Activated naive CD4-positive, alpha-beta T cell treated with anti-CD3 and anti-CD28 coated beads, Interleukin-2, amount 10 ng/mL, durations not matched to agents 7 days and 5 days (primary cell): ENCODE measurements at regions not wholly inside any gene's neighbourhood (a gene's known extent, or its start where the extent isn't known, plus 50 kb on each side); places are given as distances from the start of the nearest gene placed in this dataset.
"Not testable (repeated sequence)": the region's sequence is repeated elsewhere in the genome, so short reads cannot be mapped to it uniquely, and the experiment has no call there.

ENCODE experiments used
- CTCF ChIA-PET: fragments of 350-600 bp; sonication (Branson Sonifier 250); formaldehyde crosslinking; loops from one replicate; lab custom pipeline; 2021; ENCODE audit warnings: antibody characterized with exemption; lab: Charles Lee
- DNase-seq: peaks from one replicate; pipeline ENCODE4 v3.0.0-alpha.2; 2020
- H3K27ac Mint-ChIP-seq: one replicate; pipeline ENCODE4 v1.8.0; 2021; ENCODE audit warnings: mild to moderate bottlenecking, moderate library complexity, mixed read lengths
- H3K27me3 Mint-ChIP-seq: one replicate; pipeline ENCODE4 v1.8.0; 2021; ENCODE audit warnings: mild to moderate bottlenecking, mixed read lengths
- H3K36me3 Mint-ChIP-seq: one replicate; pipeline ENCODE4 v1.8.0; 2021; ENCODE audit warnings: mixed read lengths
- H3K4me1 Mint-ChIP-seq: one replicate; pipeline ENCODE4 v1.8.0; 2021; ENCODE audit warnings: mixed read lengths
- H3K4me3 Mint-ChIP-seq: one replicate; pipeline ENCODE4 v1.8.0; 2021; ENCODE audit warnings: mild to moderate bottlenecking, moderate library complexity, mixed read lengths
- H3K9me3 Mint-ChIP-seq: one replicate; pipeline ENCODE4 v1.8.0; 2021; ENCODE audit warnings: mixed read lengths

GRCh38 chr6:48535582-48536009, 424.6 kb upstream of the PTCHD4 start:
- CTCF ChIA-PET = no interaction called here
- Mint-ChIP-seq H3K4me1 (no peaks in the 10 kb centered on the region), H3K27ac (no peak overlapping the region), H3K36me3 (no peaks in the 10 kb centered on the region), H3K27me3 (no peaks in the 10 kb centered on the region), H3K9me3 (no peaks in the 10 kb centered on the region), H3K4me3 (no peak overlapping the region)
- DNase-seq = no peak

GRCh38 chr6:48530978-48531377, 420.0 kb upstream of the PTCHD4 start:
- CTCF ChIA-PET, H3K36me3 Mint-ChIP-seq, DNase-seq, H3K4me3 Mint-ChIP-seq, H3K27ac Mint-ChIP-seq, H3K27me3 Mint-ChIP-seq, H3K4me1 Mint-ChIP-seq, H3K9me3 Mint-ChIP-seq: not testable (repeated sequence)

DNA sequence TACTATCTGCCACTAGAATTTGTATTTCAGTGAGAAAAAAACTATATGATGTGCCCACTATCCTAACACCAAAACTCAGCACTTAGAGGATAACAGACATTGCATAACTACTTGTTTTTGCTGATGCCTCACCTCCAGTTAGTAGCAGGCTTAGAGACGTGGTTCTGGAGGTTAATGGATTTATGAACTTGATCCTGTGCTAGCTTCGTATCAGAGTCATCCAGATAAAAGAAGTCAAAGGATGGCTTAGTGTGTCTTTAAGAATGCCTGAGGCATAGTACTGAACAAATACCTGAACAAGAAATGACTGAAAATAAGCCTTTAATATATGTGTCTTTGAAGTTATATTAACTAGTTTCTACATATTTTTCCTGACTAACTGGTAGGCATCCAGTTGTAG, 414.9 kb upstream of the PTCHD4 start:
- no peak overlapping the region for H3K4me3 Mint-ChIP-seq
- H3K36me3 Mint-ChIP-seq = no peaks in the 10 kb centered on the region
- CTCF ChIA-PET = no interaction called here
- no peaks in the 10 kb centered on the region for H3K9me3 Mint-ChIP-seq
- DNase-seq = no peak
- H3K4me1 Mint-ChIP-seq = no peaks in the 10 kb centered on the region
- H3K27ac Mint-ChIP-seq = no peak overlapping the region
- H3K27me3 Mint-ChIP-seq = no peaks in the 10 kb centered on the region

DNA sequence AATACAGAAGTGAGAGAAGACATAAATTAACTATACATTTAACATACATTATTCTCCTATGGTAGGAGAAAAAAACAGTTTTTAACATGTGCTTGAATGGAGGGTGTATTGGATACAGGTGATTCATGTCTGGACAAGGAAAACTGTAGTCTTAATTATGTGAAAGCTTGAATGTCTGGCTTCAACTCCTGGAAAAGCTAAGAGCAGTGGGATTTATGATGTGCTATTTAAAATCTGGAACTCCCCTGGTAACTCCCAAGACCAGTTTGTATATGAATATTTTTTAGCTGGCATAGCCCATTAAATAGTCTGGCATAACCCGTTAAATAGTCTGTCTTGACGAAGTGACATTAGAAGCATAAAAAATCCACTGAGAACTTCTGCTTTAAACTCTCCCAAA, 410.0 kb upstream of the PTCHD4 start:
- Mint-ChIP-seq H3K4me3 (no peak overlapping the region), H3K9me3 (peaks cover 2% of the 10 kb centered on the region), H3K27ac (no peak overlapping the region), H3K36me3 (no peaks in the 10 kb centered on the region), H3K27me3 (no peaks in the 10 kb centered on the region), H3K4me1 (no peaks in the 10 kb centered on the region)
- no peak for DNase-seq
- CTCF ChIA-PET = no interaction called here

GRCh38 chr6:48512390-48512789, 401.4 kb upstream of the PTCHD4 start:
- Mint-ChIP-seq H3K27me3 (no peaks in the 10 kb centered on the region), H3K36me3 (no peaks in the 10 kb centered on the region), H3K4me3 (no peak overlapping the region), H3K9me3 (peaks cover 4% of the 10 kb centered on the region), H3K4me1 (no peaks in the 10 kb centered on the region), H3K27ac (no peak overlapping the region)
- DNase-seq = no peak
- CTCF ChIA-PET = no interaction called here

DNA sequence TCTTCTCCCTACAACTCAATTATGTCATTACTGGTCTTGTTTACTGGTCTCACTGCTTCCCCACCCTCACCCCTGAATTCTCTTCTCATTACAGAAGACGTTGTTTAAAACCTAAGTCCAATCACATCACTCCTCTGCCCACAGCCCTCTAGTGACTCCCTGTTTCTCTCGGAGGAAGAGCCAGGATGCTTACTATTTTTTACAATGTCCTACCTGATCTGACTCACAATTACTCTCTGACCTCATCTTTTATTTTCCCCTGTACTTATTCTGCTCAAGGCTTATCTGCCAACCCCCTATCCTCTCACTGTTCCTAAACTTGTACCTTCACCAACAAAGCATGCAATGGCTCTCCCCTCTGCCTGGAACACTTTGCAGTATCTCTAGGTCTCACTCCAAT, 400.4 kb upstream of the PTCHD4 start:
- H3K36me3 Mint-ChIP-seq = no peaks in the 10 kb centered on the region
- no peak for DNase-seq
- no peak overlapping the region for H3K27ac Mint-ChIP-seq
- peaks cover 3% of the 10 kb centered on the region for H3K9me3 Mint-ChIP-seq
- H3K27me3 Mint-ChIP-seq = no peaks in the 10 kb centered on the region
- CTCF ChIA-PET = no interaction called here
- H3K4me1 Mint-ChIP-seq = no peaks in the 10 kb centered on the region
- H3K4me3 Mint-ChIP-seq = no peak overlapping the region

- no peak for DNase-seq
- Mint-ChIP-seq H3K27ac (no peak overlapping the region), H3K4me1 (no peaks in the 10 kb centered on the region), H3K36me3 (no peaks in the 10 kb centered on the region), H3K27me3 (no peaks in the 10 kb centered on the region), H3K9me3 (peaks cover 10% of the 10 kb centered on the region), H3K4me3 (no peak overlapping the region)
- CTCF ChIA-PET = no interaction called here
Observed at GRCh38 chr6:48505621-48506020, 394.6 kb upstream of the PTCHD4 start.

GRCh38 chr6:48493432-48493831, 382.4 kb upstream of the PTCHD4 start:
- H3K27ac Mint-ChIP-seq, H3K27me3 Mint-ChIP-seq, H3K4me3 Mint-ChIP-seq, CTCF ChIA-PET, H3K9me3 Mint-ChIP-seq, H3K36me3 Mint-ChIP-seq, H3K4me1 Mint-ChIP-seq, DNase-seq: not testable (repeated sequence)

DNA sequence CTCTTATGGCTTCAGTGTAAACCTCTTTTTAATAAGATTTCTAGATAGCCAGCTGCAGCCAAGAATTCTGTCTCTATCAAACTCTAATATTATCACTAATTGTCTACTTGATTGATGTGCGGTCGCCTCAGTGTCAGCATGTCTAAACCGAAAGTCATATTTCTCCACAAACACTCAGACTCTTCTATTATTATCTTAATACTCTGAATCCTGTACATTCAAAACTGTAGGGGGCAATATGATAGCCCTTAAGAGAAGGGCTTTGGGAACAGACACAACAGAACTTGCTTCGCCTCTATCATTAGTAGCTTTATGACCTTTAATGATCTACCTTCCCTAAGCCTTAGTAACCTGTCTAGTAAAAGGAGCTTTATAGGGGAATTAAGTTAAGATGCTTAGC, 379.7 kb upstream of the PTCHD4 start:
- Mint-ChIP-seq H3K27me3 (no peaks in the 10 kb centered on the region), H3K36me3 (no peaks in the 10 kb centered on the region), H3K4me3 (no peak overlapping the region), H3K9me3 (peaks cover 6% of the 10 kb centered on the region), H3K27ac (no peak overlapping the region), H3K4me1 (no peaks in the 10 kb centered on the region)
- CTCF ChIA-PET = interaction anchor here (0.5 to 1.1 kb wide), 2 partner anchors 18 to 23 kb away, joined by 3 to 4 read pairs; no protein-coding TSS in a partner anchor
- no peak for DNase-seq

DNA sequence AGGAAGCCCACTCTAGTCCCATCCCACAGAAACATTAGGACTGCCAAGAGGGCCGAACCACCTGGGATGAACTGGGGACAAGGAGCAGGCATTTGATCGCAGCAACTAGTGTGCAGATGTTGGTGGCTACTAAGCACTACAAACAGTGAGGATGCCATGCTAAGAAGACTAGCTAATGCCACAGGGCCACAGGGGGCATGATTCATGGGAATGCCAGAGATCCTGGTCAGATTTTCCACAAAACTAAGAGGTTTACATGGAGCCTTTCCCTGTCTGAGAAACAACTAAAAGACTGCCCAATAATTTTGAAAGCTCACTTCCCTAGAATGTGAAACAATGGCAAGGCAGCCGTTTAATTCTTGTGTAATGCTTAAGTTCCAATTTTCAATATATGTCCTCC, 375.9 kb upstream of the PTCHD4 start:
- Mint-ChIP-seq H3K9me3 (peaks cover 3% of the 10 kb centered on the region), H3K27ac (no peak overlapping the region), H3K27me3 (no peaks in the 10 kb centered on the region), H3K36me3 (no peaks in the 10 kb centered on the region), H3K4me1 (no peaks in the 10 kb centered on the region), H3K4me3 (no peak overlapping the region)
- CTCF ChIA-PET = no interaction called here
- no peak for DNase-seq

DNA sequence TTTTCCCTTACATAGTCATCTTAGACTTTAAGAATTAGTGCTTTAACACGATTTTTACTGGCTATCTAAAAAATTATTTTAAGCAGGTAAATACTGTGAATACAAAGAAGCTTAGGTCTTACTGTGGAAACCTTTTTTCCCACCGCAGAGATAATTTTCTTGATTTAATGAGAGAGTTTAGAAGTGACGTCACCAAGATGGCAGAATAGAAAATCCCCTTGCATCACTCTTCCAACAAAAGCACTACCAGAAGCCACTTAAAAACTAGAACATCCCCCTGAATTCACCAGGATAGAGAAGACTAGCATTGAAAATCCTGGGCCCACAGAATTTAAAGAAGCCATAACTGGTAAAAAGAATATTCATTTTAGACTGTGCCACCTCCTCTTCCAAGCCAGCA, 375.4 kb upstream of the PTCHD4 start:
- no peak for DNase-seq
- Mint-ChIP-seq H3K9me3 (peaks cover 1% of the 10 kb centered on the region), H3K27me3 (no peaks in the 10 kb centered on the region), H3K36me3 (no peaks in the 10 kb centered on the region), H3K4me1 (no peaks in the 10 kb centered on the region), H3K27ac (no peak overlapping the region), H3K4me3 (no peak overlapping the region)
- CTCF ChIA-PET = no interaction called here

- DNase-seq = no peak
- H3K9me3 Mint-ChIP-seq = no peaks in the 10 kb centered on the region
- H3K4me1 Mint-ChIP-seq = no peaks in the 10 kb centered on the region
- H3K4me3 Mint-ChIP-seq = no peak overlapping the region
- H3K27ac Mint-ChIP-seq = no peak overlapping the region
- H3K36me3 Mint-ChIP-seq = no peaks in the 10 kb centered on the region
- CTCF ChIA-PET = no interaction called here
- no peaks in the 10 kb centered on the region for H3K27me3 Mint-ChIP-seq
Observed at GRCh38 chr6:48476257-48476656, 365.3 kb upstream of the PTCHD4 start.

GRCh38 chr6:48475275-48475674, 364.3 kb upstream of the PTCHD4 start:
- DNase-seq = no peak
- H3K9me3 Mint-ChIP-seq = no peaks in the 10 kb centered on the region
- H3K4me3 Mint-ChIP-seq = no peak overlapping the region
- H3K4me1 Mint-ChIP-seq = no peaks in the 10 kb centered on the region
- CTCF ChIA-PET = no interaction called here
- H3K36me3 Mint-ChIP-seq = no peaks in the 10 kb centered on the region
- H3K27me3 Mint-ChIP-seq = no peaks in the 10 kb centered on the region
- H3K27ac Mint-ChIP-seq = no peak overlapping the region

DNA sequence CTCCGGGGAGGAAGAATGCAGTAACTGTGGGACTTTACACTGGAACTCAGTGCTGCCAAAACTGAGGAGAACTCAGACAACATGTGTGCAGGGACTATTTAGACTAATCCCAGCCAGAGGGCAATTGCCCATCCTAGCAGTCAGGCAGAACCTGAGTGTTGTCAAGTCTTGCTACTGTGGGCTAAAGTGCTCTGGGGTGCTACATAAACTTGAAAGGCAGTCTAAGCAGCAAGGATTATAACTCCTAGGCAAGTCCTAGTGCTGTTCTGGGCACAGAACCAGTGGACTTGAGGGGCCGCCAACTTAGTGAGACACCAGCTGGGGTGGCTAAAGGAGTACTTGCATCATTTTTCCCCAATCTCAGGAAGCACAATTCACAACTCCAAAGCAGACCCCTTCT, 363.8 kb upstream of the PTCHD4 start:
- H3K4me1 Mint-ChIP-seq = no peaks in the 10 kb centered on the region
- no peak overlapping the region for H3K4me3 Mint-ChIP-seq
- no peak overlapping the region for H3K27ac Mint-ChIP-seq
- no peaks in the 10 kb centered on the region for H3K27me3 Mint-ChIP-seq
- H3K9me3 Mint-ChIP-seq = no peaks in the 10 kb centered on the region
- no peak for DNase-seq
- no peaks in the 10 kb centered on the region for H3K36me3 Mint-ChIP-seq
- CTCF ChIA-PET = no interaction called here

- CTCF ChIA-PET = interaction anchor here (0.6 kb wide), 1 partner anchor 85 kb away, joined by 5 read pairs; no protein-coding TSS in a partner anchor
- Mint-ChIP-seq H3K4me1 (no peaks in the 10 kb centered on the region), H3K36me3 (no peaks in the 10 kb centered on the region), H3K27ac (no peak overlapping the region), H3K4me3 (no peak overlapping the region), H3K9me3 (no peaks in the 10 kb centered on the region), H3K27me3 (no peaks in the 10 kb centered on the region)
- no peak for DNase-seq
Observed at GRCh38 chr6:48474136-48474535, 363.1 kb upstream of the PTCHD4 start.

GRCh38 chr6:48472535-48472934, 361.5 kb upstream of the PTCHD4 start:
- Mint-ChIP-seq H3K27ac (no peak overlapping the region), H3K27me3 (no peaks in the 10 kb centered on the region), H3K36me3 (no peaks in the 10 kb centered on the region), H3K9me3 (no peaks in the 10 kb centered on the region), H3K4me3 (no peak overlapping the region), H3K4me1 (no peaks in the 10 kb centered on the region)
- CTCF ChIA-PET = interaction anchor here (1.0 kb wide), 1 partner anchor 18 kb away, joined by 4 read pairs; no protein-coding TSS in a partner anchor
- no peak for DNase-seq
